Astrocyte (in vitro differentiated cells and primary cell): ENCODE measurements at regions not wholly inside any gene's neighbourhood (a gene's known extent, or its start where the extent isn't known, plus 50 kb on each side); places are given as distances from the start of the nearest gene placed in this dataset.

Experiments used
- DNase-seq: peaks from one replicate; pipeline ENCODE4 v3.0.0-alpha.2; 2010; ENCODE audit warnings: low read depth
- FAIRE-seq: peaks from 2 replicates; lab custom pipeline; 2011; peaks lifted over from hg19 to GRCh38; lab: Jason Lieb, UNC
- H2AFZ ChIP-seq: 2 replicates; pipeline ENCODE4 v1.6.0; 2012; ENCODE audit warnings: low read depth, low read length, inconsistent platforms
- H3K27ac ChIP-seq: 2 replicates; pipeline ENCODE4 v1.5.1; 2011; ENCODE audit warnings: low read depth, low read length, inconsistent platforms
- H3K27me3 ChIP-seq: 2 replicates; pipeline ENCODE4 v1.6.0; 2011; ENCODE audit warnings: low read length, inconsistent platforms; ENCODE audit not compliant: insufficient read depth
- H3K36me3 ChIP-seq: 2 replicates; pipeline ENCODE4 v1.5.1; 2011; ENCODE audit warnings: low read length, inconsistent platforms; ENCODE audit not compliant: insufficient read depth
- H3K4me1 ChIP-seq: 2 replicates; pipeline ENCODE4 v1.5.1; 2011; ENCODE audit warnings: low read length, inconsistent platforms; ENCODE audit not compliant: insufficient read depth
- H3K4me2 ChIP-seq: 2 replicates; pipeline ENCODE4 v1.6.0; 2012; ENCODE audit warnings: low read length, inconsistent platforms
- H3K4me3 ChIP-seq: 2 replicates; pipeline ENCODE4 v1.5.1; 2011; ENCODE audit warnings: low read depth, mild to moderate bottlenecking, low read length, inconsistent platforms; ENCODE audit not compliant: insufficient read depth
- H3K79me2 ChIP-seq: 2 replicates; pipeline ENCODE4 v1.6.0; 2012; ENCODE audit warnings: mild to moderate bottlenecking, low read length, inconsistent platforms; ENCODE audit not compliant: insufficient read depth
- H3K9ac ChIP-seq: 2 replicates; pipeline ENCODE4 v1.6.0; 2012; ENCODE audit warnings: mild to moderate bottlenecking, low read length, inconsistent platforms
- H3K9me3 ChIP-seq: 2 replicates; pipeline ENCODE4 v1.5.1; 2012; ENCODE audit warnings: low read depth, mild to moderate bottlenecking, low read length, inconsistent platforms; ENCODE audit not compliant: insufficient read depth
- H4K20me1 ChIP-seq: 2 replicates; pipeline ENCODE4 v1.6.0; 2012; ENCODE audit warnings: low read length, inconsistent platforms; ENCODE audit not compliant: insufficient read depth
- H3K27ac Mint-ChIP-seq: one replicate; pipeline ENCODE4 v1.8.0; 2021; ENCODE audit warnings: mild to moderate bottlenecking, mixed read lengths; ENCODE audit not compliant: unreplicated experiment
- H3K27me3 Mint-ChIP-seq: one replicate; pipeline ENCODE4 v1.8.0; 2021; ENCODE audit warnings: low read depth, mixed read lengths; ENCODE audit not compliant: unreplicated experiment
- H3K36me3 Mint-ChIP-seq: one replicate; pipeline ENCODE4 v1.8.0; 2021; ENCODE audit warnings: low read depth, mixed read lengths; ENCODE audit not compliant: unreplicated experiment
- H3K4me1 Mint-ChIP-seq: one replicate; pipeline ENCODE4 v1.8.0; 2021; ENCODE audit warnings: low read depth, mixed read lengths; ENCODE audit not compliant: unreplicated experiment
- H3K4me3 Mint-ChIP-seq: one replicate; pipeline ENCODE4 v1.8.0; 2021; ENCODE audit warnings: mild to moderate bottlenecking, moderate library complexity, mixed read lengths; ENCODE audit not compliant: unreplicated experiment
- H3K9me3 Mint-ChIP-seq: one replicate; pipeline ENCODE4 v1.8.0; 2021; ENCODE audit warnings: mild to moderate bottlenecking, mixed read lengths; ENCODE audit not compliant: unreplicated experiment
- EZH2 ChIP-seq: IDR thresholded peaks from 2 replicates; pipeline ENCODE4 v1.6.1; 2012; ENCODE audit warnings: mild to moderate bottlenecking, low read length, inconsistent platforms; ENCODE audit not compliant: insufficient read depth
- TF ChIP-seq, protein P1 (sequence below): IDR thresholded peaks from 2 replicates; pipeline ENCODE4 v1.5.1; 2011; ENCODE audit warnings: low read depth, mild to moderate bottlenecking, inconsistent platforms, low read length, moderate library complexity; ENCODE audit not compliant: insufficient read depth

DNA sequence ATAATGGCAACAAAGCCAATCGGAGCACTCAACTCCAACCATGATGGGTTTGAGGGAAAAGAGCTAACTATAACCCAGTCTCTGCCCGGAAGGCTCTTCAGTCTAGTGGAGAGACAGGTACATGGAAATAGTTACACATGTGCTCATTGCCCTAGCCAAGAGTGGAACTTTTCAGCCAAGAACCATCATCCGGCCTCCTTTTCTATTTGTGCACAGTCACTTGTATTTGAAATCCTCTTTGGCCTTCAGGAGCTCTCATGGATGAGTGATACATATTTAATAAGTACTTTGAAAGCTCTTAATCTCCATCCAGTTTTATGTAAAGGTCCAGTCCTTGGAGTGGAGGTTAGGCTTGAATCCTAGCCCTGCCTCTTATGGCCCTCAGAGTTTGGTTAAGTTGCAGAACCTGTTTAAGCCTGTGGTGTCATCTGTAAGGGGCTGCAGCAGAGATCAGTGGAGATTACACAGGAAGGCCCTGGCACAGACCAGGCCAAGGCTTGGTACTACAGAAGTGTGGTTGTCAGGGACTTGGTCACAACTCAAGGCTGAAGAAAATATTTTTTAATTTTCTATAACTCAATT, 72.3 kb upstream of the SMLR1 start:
- H3K36me3 Mint-ChIP-seq = no peaks in the 10 kb centered on the region
- no peak overlapping the region for H3K9ac ChIP-seq
- no peaks in the 10 kb centered on the region for H3K27me3 ChIP-seq
- no peaks in the 10 kb centered on the region for H3K4me1 ChIP-seq
- no peak for TF ChIP-seq EZH2
- TF ChIP-seq, protein P1, sequence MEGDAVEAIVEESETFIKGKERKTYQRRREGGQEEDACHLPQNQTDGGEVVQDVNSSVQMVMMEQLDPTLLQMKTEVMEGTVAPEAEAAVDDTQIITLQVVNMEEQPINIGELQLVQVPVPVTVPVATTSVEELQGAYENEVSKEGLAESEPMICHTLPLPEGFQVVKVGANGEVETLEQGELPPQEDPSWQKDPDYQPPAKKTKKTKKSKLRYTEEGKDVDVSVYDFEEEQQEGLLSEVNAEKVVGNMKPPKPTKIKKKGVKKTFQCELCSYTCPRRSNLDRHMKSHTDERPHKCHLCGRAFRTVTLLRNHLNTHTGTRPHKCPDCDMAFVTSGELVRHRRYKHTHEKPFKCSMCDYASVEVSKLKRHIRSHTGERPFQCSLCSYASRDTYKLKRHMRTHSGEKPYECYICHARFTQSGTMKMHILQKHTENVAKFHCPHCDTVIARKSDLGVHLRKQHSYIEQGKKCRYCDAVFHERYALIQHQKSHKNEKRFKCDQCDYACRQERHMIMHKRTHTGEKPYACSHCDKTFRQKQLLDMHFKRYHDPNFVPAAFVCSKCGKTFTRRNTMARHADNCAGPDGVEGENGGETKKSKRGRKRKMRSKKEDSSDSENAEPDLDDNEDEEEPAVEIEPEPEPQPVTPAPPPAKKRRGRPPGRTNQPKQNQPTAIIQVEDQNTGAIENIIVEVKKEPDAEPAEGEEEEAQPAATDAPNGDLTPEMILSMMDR = no peak
- no peak overlapping the region for H3K27ac Mint-ChIP-seq
- no peaks in the 10 kb centered on the region for H4K20me1 ChIP-seq
- no peaks in the 10 kb centered on the region for H3K36me3 ChIP-seq
- H2AFZ ChIP-seq = no peak overlapping the region
- H3K27ac ChIP-seq = no peak overlapping the region
- H3K79me2 ChIP-seq = no peaks in the 10 kb centered on the region
- no peaks in the 10 kb centered on the region for H3K9me3 Mint-ChIP-seq
- no peak for FAIRE-seq
- H3K4me2 ChIP-seq = no peak overlapping the region
- H3K4me1 Mint-ChIP-seq = no peaks in the 10 kb centered on the region
- H3K9me3 ChIP-seq = no peaks in the 10 kb centered on the region
- H3K4me3 Mint-ChIP-seq = no peak overlapping the region
- no peak overlapping the region for H3K4me3 ChIP-seq
- H3K27me3 Mint-ChIP-seq = no peaks in the 10 kb centered on the region
- DNase-seq = no peak

DNA sequence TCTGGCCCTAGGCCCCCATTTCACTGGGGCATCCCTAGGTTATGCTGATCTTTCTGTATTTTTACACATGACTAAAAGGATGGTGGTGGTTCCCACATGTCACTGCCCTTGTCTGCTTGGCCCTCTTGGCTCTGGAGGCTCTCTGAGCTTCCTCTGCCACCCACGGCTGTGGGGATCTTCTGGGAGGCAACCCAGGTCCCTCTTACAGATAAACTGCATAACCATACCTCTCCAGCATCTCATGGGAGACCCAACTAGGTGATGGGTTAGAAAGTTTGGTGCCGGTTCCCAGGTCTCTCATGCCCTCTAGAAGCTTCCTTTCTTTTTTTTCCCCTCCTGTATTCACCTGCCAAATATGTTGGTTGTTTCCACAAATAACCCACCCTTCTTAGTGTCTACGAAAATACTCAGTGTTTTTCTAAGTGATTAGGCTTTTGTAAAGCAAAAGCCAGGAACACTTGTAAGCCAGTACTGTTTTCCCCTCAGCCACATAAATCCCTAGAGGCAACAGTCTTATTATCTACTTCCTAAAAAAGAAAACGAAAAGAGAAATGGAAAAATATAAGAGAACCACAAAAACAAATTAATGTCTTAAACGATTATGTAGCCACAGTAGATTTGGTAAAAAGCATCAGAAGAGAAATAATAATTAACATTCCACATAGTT, 71.7 kb upstream of the SMLR1 start:
- no peak overlapping the region for H2AFZ ChIP-seq
- no peak overlapping the region for H3K4me3 Mint-ChIP-seq
- FAIRE-seq = no peak
- H3K27me3 Mint-ChIP-seq = no peaks in the 10 kb centered on the region
- H3K9me3 ChIP-seq = no peaks in the 10 kb centered on the region
- H3K27ac ChIP-seq = no peak overlapping the region
- no peaks in the 10 kb centered on the region for H3K27me3 ChIP-seq
- H3K4me2 ChIP-seq = no peak overlapping the region
- H3K36me3 ChIP-seq = no peaks in the 10 kb centered on the region
- no peaks in the 10 kb centered on the region for H3K36me3 Mint-ChIP-seq
- DNase-seq = no peak
- no peak overlapping the region for H3K27ac Mint-ChIP-seq
- no peak for TF ChIP-seq EZH2
- TF ChIP-seq, protein P1 = no peak
- no peaks in the 10 kb centered on the region for H3K9me3 Mint-ChIP-seq
- H3K9ac ChIP-seq = no peak overlapping the region
- no peak overlapping the region for H3K4me3 ChIP-seq
- no peaks in the 10 kb centered on the region for H3K4me1 Mint-ChIP-seq
- H3K79me2 ChIP-seq = no peaks in the 10 kb centered on the region
- no peaks in the 10 kb centered on the region for H4K20me1 ChIP-seq
- H3K4me1 ChIP-seq = no peaks in the 10 kb centered on the region

DNA sequence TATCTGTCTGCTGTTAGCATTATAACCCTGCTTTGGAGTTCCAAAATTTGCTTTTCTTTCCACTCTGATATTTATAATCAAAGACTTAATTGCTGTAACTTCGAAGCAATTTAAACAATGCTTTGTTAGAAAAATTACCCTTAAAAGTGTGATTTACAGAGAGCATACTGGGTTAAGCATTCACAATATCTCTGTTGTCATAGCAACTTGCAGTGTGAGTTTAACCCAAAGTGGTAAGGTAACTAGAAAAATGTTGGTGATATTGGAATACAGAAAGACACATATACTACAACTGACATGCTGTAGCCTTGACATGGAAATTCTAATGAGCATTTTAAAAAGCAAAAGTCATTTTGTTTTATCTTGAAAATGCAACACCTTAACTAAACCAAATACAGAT, 70.4 kb upstream of the SMLR1 start:
- no peaks in the 10 kb centered on the region for H3K27me3 ChIP-seq
- no peak overlapping the region for H3K4me3 ChIP-seq
- Mint-ChIP-seq H3K27me3 (no peaks in the 10 kb centered on the region), H3K4me1 (no peaks in the 10 kb centered on the region), H3K27ac (no peak overlapping the region), H3K36me3 (no peaks in the 10 kb centered on the region), H3K4me3 (no peak overlapping the region), H3K9me3 (no peaks in the 10 kb centered on the region)
- no peaks in the 10 kb centered on the region for H4K20me1 ChIP-seq
- H3K79me2 ChIP-seq = no peaks in the 10 kb centered on the region
- TF ChIP-seq EZH2 = no peak
- TF ChIP-seq, protein P1 = no peak
- no peaks in the 10 kb centered on the region for H3K9me3 ChIP-seq
- no peak overlapping the region for H2AFZ ChIP-seq
- no peak for DNase-seq
- no peak overlapping the region for H3K9ac ChIP-seq
- H3K4me1 ChIP-seq = no peaks in the 10 kb centered on the region
- no peak for FAIRE-seq
- H3K36me3 ChIP-seq = no peaks in the 10 kb centered on the region
- H3K27ac ChIP-seq = no peak overlapping the region
- H3K4me2 ChIP-seq = no peak overlapping the region
